Psoas muscle (tissue), 7 donors: ENCODE measurements at regions not wholly inside any gene's neighbourhood (a gene's known extent, or its start where the extent isn't known, plus 50 kb on each side); places are given as distances from the start of the nearest gene placed in this dataset.

Source experiments
- ATAC-seq, 4 donors: fragments of 200-7000 bp; cut with Tn5 transposase; one replicate each; pipeline ENCODE4 v1.9.1; 2020; ENCODE audit warnings: moderate library complexity in 3 of 4, mild to moderate bottlenecking in 2 of 4
- DNase-seq, 2 donors: peaks; one replicate each; pipeline ENCODE4 v3.0.0-alpha.2; 2020
- H3K27ac ChIP-seq: fragments of 200-600 bp; one replicate; pipeline ENCODE4 v1.8.0; 2022
- H3K27me3 ChIP-seq, 3 donors: fragments of 200-600 bp in 1 of 3; one replicate each; pipeline versions ENCODE4 v1.6.1 to v1.8.0; 2013 to 2022; ENCODE audit warnings: low read length in 2 of 3, mild to moderate bottlenecking in 2 of 3, moderate library complexity in 1 of 3; ENCODE audit not compliant: insufficient read depth in 3 of 3
- H3K36me3 ChIP-seq, 2 donors: fragments of 200-600 bp in 1 of 2; one replicate each; pipeline versions ENCODE4 v1.6.1 to v1.8.0; 2013 to 2022; ENCODE audit warnings: low read depth in 1 of 2, mild to moderate bottlenecking in 1 of 2, moderate library complexity in 1 of 2; ENCODE audit not compliant: insufficient read depth in 1 of 2
- H3K4me1 ChIP-seq: fragments of 200-600 bp; one replicate; pipeline ENCODE4 v1.8.0; 2022
- H3K4me3 ChIP-seq: fragments of 200-600 bp; one replicate; pipeline ENCODE4 v1.8.0; 2022; ENCODE audit warnings: mild to moderate bottlenecking
- H3K9me3 ChIP-seq: fragments of 200-600 bp; one replicate; pipeline ENCODE4 v1.8.0; 2022
- CTCF ChIP-seq: fragments of 200-600 bp; IDR thresholded peaks from one replicate; pipeline ENCODE4 v1.8.0; 2022; ENCODE audit warnings: antibody characterized with exemption
- WGBS, 3 donors: extraction: QIAGEN DNeasy Blood & Tissue Kit; methylation state at CpG; one replicate each; pipeline versions ENCODE4 v1.1.6 to v1.1.7; 2013; 5-methylcytosine and 5-hydroxymethylcytosine counted together
- intact Hi-C, 2 donors: fragments of 100-400 bp; cut with DNase I; formaldehyde crosslinking; loops; one replicate each; pipeline versions ENCODE4 v1.11.0 to v1.14.2; 2022
- donor health status: healthy with polysubstance abuse.
- donor health status: DM: no; HTN: no; CAD: no; lungs with moderate emphysema.
- donor health status: Bipolar disorder and iron deficiency.
- donor health status: healthy.
- donor health status: DM: yes; HTN: yes; CAD: no.
- donor health status: DM: no; HTN: no; CAD: no.
- donor health status: DM: yes; HTN: yes; CAD: no.

- TF ChIP-seq CTCF: no peak
- ATAC-seq: no peak
- H3K4me1 ChIP-seq: peaks cover 27% of the 10 kb centered on the region
- no peaks in the 10 kb centered on the region for H3K27me3 ChIP-seq
- H3K9me3 ChIP-seq: no peaks in the 10 kb centered on the region
- DNase-seq: no peak
- no peak overlapping the region for H3K27ac ChIP-seq
- 42 to 43% (median 42%) methylated on average over 2 of the region's 2 CpGs for WGBS, 3 donors
- no peaks in the 10 kb centered on the region for H3K36me3 ChIP-seq
- intact Hi-C loops: no loop called here
- no peak overlapping the region for H3K4me3 ChIP-seq
These were observed 121.3 kb downstream of the CDC7 start for GRCh38 chr1:91621907-91622306.

GRCh38 chr1:91622616-91623015 is 122.0 kb downstream of the CDC7 start:
- intact Hi-C loops: no loop called here
- DNase-seq (peak; percentile 64 to 82), ATAC-seq (peak in 3 of 4 donors; percentile 79 to 90 (median 87))
- no peaks in the 10 kb centered on the region for H3K9me3 ChIP-seq
- H3K27me3 ChIP-seq: no peaks in the 10 kb centered on the region
- no peak overlapping the region for H3K27ac ChIP-seq
- no peaks in the 10 kb centered on the region for H3K36me3 ChIP-seq
- no peak for TF ChIP-seq CTCF
- H3K4me3 ChIP-seq: no peak overlapping the region
- WGBS, 3 donors: 15 to 29% (median 20%) methylated on average over 3 of the region's 3 CpGs
- H3K4me1 ChIP-seq: peaks cover 21% of the 10 kb centered on the region

- Histone ChIP-seq H3K4me3 (no peak overlapping the region), H3K4me1 (peaks cover 17% of the 10 kb centered on the region), H3K9me3 (no peaks in the 10 kb centered on the region), H3K36me3 (no peaks in the 10 kb centered on the region), H3K27ac (no peak overlapping the region), H3K27me3 (no peaks in the 10 kb centered on the region)
- ATAC-seq: no peak
- no peak for DNase-seq
- intact Hi-C loops: no loop called here
- no peak for TF ChIP-seq CTCF
- WGBS, 3 donors: 34 to 47% (median 43%) methylated on average over 2 of the region's 2 CpGs
These were observed 122.4 kb downstream of the CDC7 start for GRCh38 chr1:91623020-91623419.

- no peak for TF ChIP-seq CTCF
- intact Hi-C loops: no loop called here
These were observed 123.7 kb downstream of the CDC7 start for GRCh38 chr1:91624331-91624730.

More at GRCh38 chr1:91624331-91624730, 123.7 kb downstream of the CDC7 start:
- ATAC-seq: no peak
- Histone ChIP-seq H3K4me3 (no peak overlapping the region), H3K4me1 (peaks cover 14% of the 10 kb centered on the region), H3K27ac (no peak overlapping the region), H3K27me3 (no peaks in the 10 kb centered on the region), H3K9me3 (no peaks in the 10 kb centered on the region), H3K36me3 (no peaks in the 10 kb centered on the region)
- WGBS, 3 donors: 95 to 98% (median 98%) methylated on average over 4 of the region's 4 CpGs
- no peak for DNase-seq
